Smooth muscle cell (in vitro differentiated cells): ENCODE measurements at regions not wholly inside any gene's neighbourhood (a gene's known extent, or its start where the extent isn't known, plus 50 kb on each side); places are given as distances from the start of the nearest gene placed in this dataset.

Source experiments
- DNase-seq: peaks from one replicate; lab custom pipeline; 2025; ENCODE audit not compliant: unreplicated experiment; lab: John Stamatoyannopoulos, UW
- H2AFZ ChIP-seq: fragments of 200-600 bp; sonication (generic); 2 replicates; pipeline ENCODE4 v1.6.0; 2016; ENCODE audit warnings: antibody characterized with exemption, low read depth, mild to moderate bottlenecking
- H3F3A ChIP-seq: fragments of 200-600 bp; sonication (generic); 2 replicates; pipeline ENCODE4 v1.6.0; 2017; ENCODE audit warnings: antibody characterized with exemption, low read depth
- H3K27ac ChIP-seq: fragments of 200-600 bp; sonication (generic); 2 replicates; pipeline ENCODE4 v1.5.1; 2016; ENCODE audit warnings: low read depth, mild to moderate bottlenecking
- H3K27me3 ChIP-seq: fragments of 200-600 bp; sonication (generic); 2 replicates; pipeline ENCODE4 v1.6.1; 2016; ENCODE audit warnings: low read depth, mild to moderate bottlenecking
- H3K36me3 ChIP-seq: fragments of 200-600 bp; sonication (generic); 2 replicates; pipeline ENCODE4 v1.5.1; 2016; ENCODE audit warnings: low read depth
- H3K4me1 ChIP-seq: fragments of 200-600 bp; sonication (generic); 2 replicates; pipeline ENCODE4 v1.5.1; 2016; ENCODE audit warnings: low read depth
- H3K4me2 ChIP-seq: fragments of 200-600 bp; sonication (generic); 2 replicates; pipeline ENCODE4 v1.6.0; 2016; ENCODE audit warnings: mild to moderate bottlenecking
- H3K4me3 ChIP-seq: fragments of 200-600 bp; sonication (generic); 2 replicates; pipeline ENCODE4 v1.5.1; 2016; ENCODE audit warnings: mild to moderate bottlenecking
- H3K79me2 ChIP-seq: fragments of 200-600 bp; sonication (generic); 2 replicates; pipeline ENCODE4 v1.6.0; 2016; ENCODE audit warnings: low read depth, mild to moderate bottlenecking
- H3K9ac ChIP-seq: fragments of 200-600 bp; sonication (generic); 2 replicates; pipeline ENCODE4 v1.6.0; 2016; ENCODE audit warnings: low read depth
- H3K9me3 ChIP-seq: fragments of 200-600 bp; sonication (generic); replicated peaks from 2 replicates; pipeline ENCODE4 v1.5.1; 2016; ENCODE audit warnings: low read depth
- H4K20me1 ChIP-seq: fragments of 200-600 bp; sonication (generic); 2 replicates; pipeline ENCODE4 v1.6.0; 2016; ENCODE audit warnings: low read depth
- WGBS: methylation state at CpG from one replicate; pipeline ENCODE4 v1.1.7; 2016; ENCODE audit warnings: low lambda C conversion rate; 5-methylcytosine and 5-hydroxymethylcytosine counted together
- TF ChIP-seq, protein P1 (sequence below): fragments of 200-600 bp; sonication (generic); IDR thresholded peaks from 2 replicates; pipeline ENCODE4 v1.5.1; 2017; ENCODE audit warnings: borderline replicate concordance, mild to moderate bottlenecking, antibody characterized with exemption; ENCODE audit not compliant: insufficient read depth, poor library complexity, severe bottlenecking

DNA sequence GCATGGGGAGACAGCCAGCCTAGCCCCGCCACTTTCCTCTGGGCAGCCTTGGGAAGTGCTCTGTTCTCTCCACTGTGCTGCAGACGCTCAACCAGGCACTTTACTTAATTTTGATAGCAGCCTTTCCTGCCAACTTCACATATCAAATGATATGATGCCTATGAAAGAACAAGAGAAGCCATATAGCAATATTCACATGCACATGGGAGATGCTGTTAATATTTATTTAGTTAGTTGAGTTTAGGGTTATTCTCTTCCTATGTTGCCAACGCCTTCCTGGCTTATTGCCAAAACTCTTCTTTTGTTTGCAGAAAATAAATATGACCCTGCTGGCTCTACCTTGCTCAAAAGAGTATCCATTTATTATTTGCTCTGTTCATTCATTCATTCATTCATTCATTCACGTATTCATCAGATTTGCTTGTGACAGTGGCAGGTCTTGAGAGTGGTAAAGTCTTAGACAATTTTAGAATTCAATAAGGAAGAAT lies 99.3 kb downstream of the GATA6 start:
- TF ChIP-seq, protein P1, sequence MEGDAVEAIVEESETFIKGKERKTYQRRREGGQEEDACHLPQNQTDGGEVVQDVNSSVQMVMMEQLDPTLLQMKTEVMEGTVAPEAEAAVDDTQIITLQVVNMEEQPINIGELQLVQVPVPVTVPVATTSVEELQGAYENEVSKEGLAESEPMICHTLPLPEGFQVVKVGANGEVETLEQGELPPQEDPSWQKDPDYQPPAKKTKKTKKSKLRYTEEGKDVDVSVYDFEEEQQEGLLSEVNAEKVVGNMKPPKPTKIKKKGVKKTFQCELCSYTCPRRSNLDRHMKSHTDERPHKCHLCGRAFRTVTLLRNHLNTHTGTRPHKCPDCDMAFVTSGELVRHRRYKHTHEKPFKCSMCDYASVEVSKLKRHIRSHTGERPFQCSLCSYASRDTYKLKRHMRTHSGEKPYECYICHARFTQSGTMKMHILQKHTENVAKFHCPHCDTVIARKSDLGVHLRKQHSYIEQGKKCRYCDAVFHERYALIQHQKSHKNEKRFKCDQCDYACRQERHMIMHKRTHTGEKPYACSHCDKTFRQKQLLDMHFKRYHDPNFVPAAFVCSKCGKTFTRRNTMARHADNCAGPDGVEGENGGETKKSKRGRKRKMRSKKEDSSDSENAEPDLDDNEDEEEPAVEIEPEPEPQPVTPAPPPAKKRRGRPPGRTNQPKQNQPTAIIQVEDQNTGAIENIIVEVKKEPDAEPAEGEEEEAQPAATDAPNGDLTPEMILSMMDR: no peak
- H3K27ac ChIP-seq: no peak overlapping the region
- 91% methylated on average over 4 of the region's 4 CpGs for WGBS

DNA sequence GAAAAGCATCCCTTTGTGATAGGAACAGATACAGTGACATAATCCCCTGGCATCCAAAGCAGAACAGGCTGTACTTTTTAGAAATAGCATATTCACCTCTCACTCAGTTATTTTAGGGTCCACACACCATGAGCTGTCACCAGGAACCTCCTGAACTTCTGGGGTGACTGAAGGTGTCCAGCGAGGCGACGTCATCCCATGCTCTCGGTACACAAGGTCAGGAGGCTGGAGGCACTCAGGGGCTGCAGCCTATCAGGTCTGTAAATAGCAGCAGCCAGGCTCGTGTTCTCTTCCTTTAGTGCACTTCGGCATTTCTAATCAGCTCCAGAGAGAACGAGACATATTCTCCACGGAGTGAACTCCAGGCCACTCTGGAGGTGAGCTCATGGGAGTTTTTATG lies 98.3 kb downstream of the GATA6 start:
- no peak overlapping the region for H3K4me3 ChIP-seq
- no peaks in the 10 kb centered on the region for H3K4me1 ChIP-seq
- H2AFZ ChIP-seq: no peak overlapping the region
- no peaks in the 10 kb centered on the region for H3F3A ChIP-seq
- no peaks in the 10 kb centered on the region for H3K9me3 ChIP-seq
- H3K79me2 ChIP-seq: no peaks in the 10 kb centered on the region
- peaks cover 15% of the 10 kb centered on the region for H3K27me3 ChIP-seq
- 73% methylated on average over 8 of the region's 8 CpGs for WGBS
- no peak overlapping the region for H3K27ac ChIP-seq
- no peak for DNase-seq
- H4K20me1 ChIP-seq: no peaks in the 10 kb centered on the region
- TF ChIP-seq, protein P1: no peak
- H3K36me3 ChIP-seq: no peaks in the 10 kb centered on the region
- H3K4me2 ChIP-seq: no peak overlapping the region
- H3K9ac ChIP-seq: no peak overlapping the region

More for the DNA sequence above, 99.3 kb downstream of the GATA6 start:
- H4K20me1 ChIP-seq: no peaks in the 10 kb centered on the region
- H3K4me1 ChIP-seq: no peaks in the 10 kb centered on the region
- no peak overlapping the region for H3K4me2 ChIP-seq
- no peaks in the 10 kb centered on the region for H3K36me3 ChIP-seq
- no peaks in the 10 kb centered on the region for H3K9me3 ChIP-seq
- H3K79me2 ChIP-seq: no peaks in the 10 kb centered on the region
- no peak overlapping the region for H2AFZ ChIP-seq
- H3K9ac ChIP-seq: no peak overlapping the region
- no peaks in the 10 kb centered on the region for H3F3A ChIP-seq
- no peak overlapping the region for H3K4me3 ChIP-seq
- peaks cover 15% of the 10 kb centered on the region for H3K27me3 ChIP-seq
- DNase-seq: no peak

DNA sequence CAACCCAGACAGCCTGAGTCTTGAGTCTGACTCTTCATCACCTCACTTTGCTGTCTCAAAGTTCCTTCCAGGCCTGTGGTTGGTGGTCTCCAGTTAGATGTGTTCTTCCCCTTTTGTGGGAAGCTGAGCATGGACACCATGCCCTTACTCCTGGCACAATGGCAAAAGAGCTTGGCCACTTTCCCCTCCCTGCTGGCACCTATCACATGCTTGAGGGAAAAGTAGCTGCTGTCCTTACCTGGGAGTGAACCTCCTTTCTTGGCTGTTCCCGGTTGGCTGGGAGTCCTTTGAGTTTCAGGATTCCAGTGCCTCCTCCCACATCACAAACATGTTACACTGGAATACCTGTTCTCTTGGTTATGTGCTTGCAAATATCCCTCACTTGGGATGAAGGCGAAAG lies 97.8 kb downstream of the GATA6 start:
- TF ChIP-seq, protein P1: no peak
- Histone ChIP-seq H3K4me3 (no peak overlapping the region), H3K36me3 (no peaks in the 10 kb centered on the region), H3K9ac (no peak overlapping the region), H3K79me2 (no peaks in the 10 kb centered on the region), H3K4me2 (no peak overlapping the region), H3K27me3 (peaks cover 11% of the 10 kb centered on the region), H3K4me1 (no peaks in the 10 kb centered on the region), H2AFZ (no peak overlapping the region), H3K9me3 (no peaks in the 10 kb centered on the region), H4K20me1 (no peaks in the 10 kb centered on the region), H3K27ac (no peak overlapping the region), H3F3A (no peaks in the 10 kb centered on the region)
- WGBS: 98% methylated on average over 2 of the region's 2 CpGs
- DNase-seq: no peak

DNA sequence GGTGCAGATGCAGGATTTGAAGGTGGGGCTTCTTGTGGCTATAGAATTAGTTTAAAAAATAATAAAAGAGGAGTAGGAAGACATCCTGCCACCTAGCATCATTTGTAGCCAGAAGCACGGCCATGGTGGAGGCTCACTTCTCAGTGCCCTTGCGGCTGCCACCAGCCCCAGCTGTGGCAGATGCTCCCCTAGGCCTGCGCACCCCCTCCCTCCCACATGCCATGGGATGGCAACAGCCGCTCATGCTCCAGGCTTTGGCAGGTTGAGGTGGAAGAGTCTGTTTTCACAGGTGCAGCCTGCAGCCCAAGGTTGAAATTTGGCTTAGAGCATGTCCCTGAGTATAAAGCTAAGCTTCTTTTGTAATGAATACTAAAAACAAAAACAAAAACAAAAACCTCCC lies 96.4 kb downstream of the GATA6 start:
- Histone ChIP-seq H3K79me2 (no peaks in the 10 kb centered on the region), H3K36me3 (no peaks in the 10 kb centered on the region), H3K4me3 (no peak overlapping the region), H3F3A (no peaks in the 10 kb centered on the region), H3K9ac (no peak overlapping the region), H3K4me1 (no peaks in the 10 kb centered on the region), H2AFZ (no peak overlapping the region), H3K27ac (no peak overlapping the region), H3K4me2 (no peak overlapping the region), H3K27me3 (peaks cover 10% of the 10 kb centered on the region), H4K20me1 (no peaks in the 10 kb centered on the region), H3K9me3 (no peaks in the 10 kb centered on the region)
- TF ChIP-seq, protein P1: no peak
- 87% methylated on average over 4 of the region's 4 CpGs for WGBS
- no peak for DNase-seq
